DMS 273 (cell line): ENCODE measurements at regions not wholly inside any gene's neighbourhood (a gene's known extent, or its start where the extent isn't known, plus 50 kb on each side); places are given as distances from the start of the nearest gene placed in this dataset.

ENCODE experiments used
- DNase-seq: peaks from one replicate; lab custom pipeline; 2025; ENCODE audit not compliant: unreplicated experiment; lab: John Stamatoyannopoulos, UW

- DNase-seq, result no peak
These were observed 146.4 kb downstream of the BMP4 start for GRCh38 chr14:53810221-53810620.

- no peak for DNase-seq
These were observed 148.6 kb downstream of the BMP4 start for GRCh38 chr14:53808042-53808441.

GRCh38 chr14:53807542-53807941 is 149.1 kb downstream of the BMP4 start:
- peak; percentile 5 for DNase-seq

GRCh38 chr14:53807108-53807507 is 149.5 kb downstream of the BMP4 start:
- no peak for DNase-seq

GRCh38 chr14:53796734-53797133 is 159.9 kb downstream of the BMP4 start:
- DNase-seq, result no peak

GRCh38 chr14:53793790-53794505 is 162.7 kb downstream of the BMP4 start:
- DNase-seq, result no peak

GRCh38 chr14:53792909-53793308 is 163.7 kb downstream of the BMP4 start:
- no peak for DNase-seq

GRCh38 chr14:53790731-53791500 is 165.7 kb downstream of the BMP4 start:
- no peak for DNase-seq

GRCh38 chr14:53788566-53788965 is 168.1 kb downstream of the BMP4 start:
- no peak for DNase-seq

- DNase-seq, result no peak
These were observed 170.6 kb downstream of the BMP4 start for GRCh38 chr14:53786045-53786444.

GRCh38 chr14:53784688-53785087 is 171.9 kb downstream of the BMP4 start:
- no peak for DNase-seq

- no peak for DNase-seq
These were observed 173.4 kb downstream of the BMP4 start for GRCh38 chr14:53783256-53783655.

- DNase-seq, result peak; percentile 26
These were observed 176.5 kb downstream of the BMP4 start for GRCh38 chr14:53780051-53780555.

- no peak for DNase-seq
These were observed 177.3 kb downstream of the BMP4 start for GRCh38 chr14:53779301-53779700.

- no peak for DNase-seq
These were observed 178.4 kb downstream of the BMP4 start for GRCh38 chr14:53778263-53778662.

- no peak for DNase-seq
These were observed 183.7 kb downstream of the BMP4 start for GRCh38 chr14:53772936-53773335.

GRCh38 chr14:53767566-53767965 is 189.1 kb downstream of the BMP4 start:
- no peak for DNase-seq

- DNase-seq, result no peak
These were observed 190.0 kb downstream of the BMP4 start for GRCh38 chr14:53766601-53767000.

- DNase-seq, result no peak
These were observed 190.5 kb downstream of the BMP4 start for GRCh38 chr14:53766106-53766505.

GRCh38 chr14:53764846-53765245 is 191.8 kb downstream of the BMP4 start:
- no peak for DNase-seq

GRCh38 chr14:53758141-53758540 is 198.5 kb downstream of the BMP4 start:
- no peak for DNase-seq

- DNase-seq, result no peak
These were observed 198.9 kb downstream of the BMP4 start for GRCh38 chr14:53757732-53758131.
